SKM-1 treated with dmso at 0.1 percent for 144 hours (cell line): ENCODE measurements at regions not wholly inside any gene's neighbourhood (a gene's known extent, or its start where the extent isn't known, plus 50 kb on each side); places are given as distances from the start of the nearest gene placed in this dataset.
"Not testable (repeated sequence)": the region's sequence is repeated elsewhere in the genome, so short reads cannot be mapped to it uniquely, and the experiment has no call there.

Experiments used
- DNase-seq: peaks from one replicate; lab custom pipeline; 2025; ENCODE audit not compliant: unreplicated experiment; lab: John Stamatoyannopoulos, UW

DNA sequence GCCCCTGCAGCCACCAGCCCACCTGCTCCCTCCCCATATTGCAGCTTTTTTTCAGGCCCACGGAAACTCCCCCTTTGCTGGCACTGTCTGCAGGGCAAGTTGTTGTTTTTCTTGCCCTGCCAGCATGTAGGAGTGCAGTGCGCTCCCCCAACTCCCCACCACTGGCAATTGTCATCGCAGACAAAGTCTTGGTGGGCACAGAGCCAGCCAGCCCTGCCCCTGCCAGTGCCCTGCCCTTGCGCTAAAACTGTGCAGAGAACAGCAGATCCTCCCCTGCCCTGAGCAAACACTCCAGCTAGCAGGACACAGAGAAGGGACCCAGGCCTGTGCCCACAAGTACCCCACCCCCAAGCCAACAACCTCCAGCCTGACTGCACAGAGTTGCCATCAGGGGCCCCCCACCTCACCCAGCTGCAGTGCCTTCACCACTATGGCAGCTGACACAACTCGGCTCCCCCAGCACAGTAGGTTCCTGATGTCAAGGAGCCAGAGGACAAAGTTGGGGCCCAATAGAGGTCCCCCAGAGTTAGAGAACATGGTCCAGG lies 158.1 kb upstream of the ARHGAP42 start:
- no peak for DNase-seq

DNA sequence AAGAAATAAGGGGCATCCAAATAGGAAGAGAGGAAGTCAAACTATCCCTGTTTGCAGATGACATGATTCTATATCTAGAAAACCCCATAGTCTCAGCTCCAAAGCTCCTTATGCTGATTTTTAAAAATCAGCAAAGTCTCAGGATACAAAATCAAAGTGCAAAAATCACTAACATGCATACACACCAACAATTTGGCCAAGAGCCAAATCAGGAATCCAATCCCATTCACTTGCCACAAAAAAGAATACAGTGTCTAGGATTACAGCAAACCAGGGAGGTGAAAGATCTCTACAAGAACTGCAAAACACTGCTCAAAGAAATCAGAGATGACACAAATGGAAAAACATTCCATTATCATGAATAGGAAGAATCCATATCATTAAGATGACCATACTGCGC lies 155.8 kb upstream of the ARHGAP42 start:
- DNase-seq = not testable (repeated sequence)

DNA sequence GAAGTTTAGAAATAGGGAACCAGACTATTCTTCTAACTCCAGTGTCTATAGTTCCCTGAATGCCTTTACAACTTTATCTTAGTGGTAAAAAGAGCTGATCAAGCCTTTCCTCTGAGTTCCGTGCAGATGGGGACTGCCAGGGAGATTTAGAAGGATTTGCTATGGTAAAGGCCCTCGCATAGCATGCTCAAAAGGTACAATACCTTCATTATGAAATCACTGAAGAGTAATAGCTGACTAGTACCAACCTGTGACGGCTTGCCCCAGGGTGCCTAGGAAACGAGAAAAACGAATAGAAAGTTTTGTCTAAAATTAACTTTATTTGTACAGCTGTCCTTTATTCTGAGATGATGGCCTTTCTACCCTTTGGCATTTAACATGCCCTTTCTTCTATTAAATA lies 150.1 kb upstream of the ARHGAP42 start:
- DNase-seq = no peak

DNA sequence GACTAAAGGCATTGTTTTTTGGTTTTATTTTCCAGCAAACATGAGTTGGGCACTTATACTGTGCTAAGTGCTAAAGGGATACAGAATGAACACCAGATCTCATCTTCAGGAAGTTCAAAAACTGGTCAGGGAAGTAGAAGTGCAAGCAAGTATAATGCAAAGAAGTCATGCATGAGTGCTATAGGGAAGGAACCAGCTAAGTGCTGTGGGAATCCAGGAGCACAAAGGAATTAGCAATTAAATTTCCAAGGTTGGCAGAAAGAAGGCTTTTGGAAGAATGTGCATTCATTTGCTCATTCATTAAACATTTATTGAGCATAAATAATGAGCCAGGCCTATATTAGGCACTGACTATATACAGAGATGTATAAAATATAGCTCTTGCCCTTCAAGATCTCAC lies 143.7 kb upstream of the ARHGAP42 start:
- DNase-seq = no peak

DNA sequence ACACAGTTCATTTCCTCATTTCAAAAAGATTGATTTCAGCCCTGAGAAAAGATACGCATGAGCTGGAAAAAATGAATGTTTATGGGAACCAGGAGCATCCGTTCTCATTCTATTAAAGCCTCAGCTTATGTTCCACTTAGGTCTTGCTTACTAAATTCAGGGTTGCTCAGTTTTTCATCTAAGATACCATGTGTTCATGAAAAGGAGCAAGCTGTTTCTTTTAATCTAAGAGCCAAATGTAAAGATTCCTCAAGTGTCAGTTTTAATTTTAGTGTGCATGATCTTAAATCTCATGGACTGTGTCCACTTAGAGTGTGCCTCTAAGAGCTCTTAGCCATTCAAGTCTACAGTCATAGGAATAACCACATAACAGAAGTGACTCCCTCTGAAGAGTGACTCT lies 141.5 kb upstream of the ARHGAP42 start:
- no peak for DNase-seq

DNA sequence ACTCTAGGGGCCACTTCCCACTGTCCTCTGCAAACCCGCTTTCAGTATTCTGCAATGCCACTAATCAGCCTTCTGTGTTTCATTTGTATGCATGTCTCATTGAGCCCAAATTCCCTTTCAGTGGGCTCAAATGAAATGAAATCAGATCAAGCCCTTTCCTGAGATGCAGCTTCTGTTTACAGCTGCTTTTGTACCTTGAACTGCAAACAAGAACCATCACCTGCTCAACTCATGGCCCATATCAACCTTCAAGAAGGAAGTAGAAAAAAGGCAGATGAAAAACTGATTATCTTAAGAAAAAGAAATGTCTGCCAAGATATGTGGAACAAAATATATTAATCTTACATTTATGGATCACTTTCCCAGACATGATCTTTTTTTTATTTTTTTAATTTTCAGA lies 141.1 kb upstream of the ARHGAP42 start:
- DNase-seq = no peak

DNA sequence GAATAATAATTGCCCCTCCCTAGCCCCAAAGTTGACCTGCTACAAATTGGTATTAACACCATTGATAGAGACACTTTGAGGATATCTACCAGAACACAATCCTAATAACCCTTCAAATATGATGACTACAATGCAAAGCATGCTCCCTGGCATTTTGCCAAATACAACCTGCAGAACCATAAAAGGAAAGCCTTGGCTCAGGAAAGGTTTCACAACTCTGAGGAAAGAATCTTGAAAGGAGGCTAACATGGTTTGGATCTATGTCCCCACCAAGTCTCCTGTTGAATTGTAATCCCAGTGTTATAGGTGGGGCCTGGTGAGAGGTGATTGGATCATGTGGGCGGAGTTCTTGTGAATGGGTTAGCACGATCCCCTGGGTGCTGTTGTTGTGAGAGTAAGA lies 140.4 kb upstream of the ARHGAP42 start:
- no peak for DNase-seq

DNA sequence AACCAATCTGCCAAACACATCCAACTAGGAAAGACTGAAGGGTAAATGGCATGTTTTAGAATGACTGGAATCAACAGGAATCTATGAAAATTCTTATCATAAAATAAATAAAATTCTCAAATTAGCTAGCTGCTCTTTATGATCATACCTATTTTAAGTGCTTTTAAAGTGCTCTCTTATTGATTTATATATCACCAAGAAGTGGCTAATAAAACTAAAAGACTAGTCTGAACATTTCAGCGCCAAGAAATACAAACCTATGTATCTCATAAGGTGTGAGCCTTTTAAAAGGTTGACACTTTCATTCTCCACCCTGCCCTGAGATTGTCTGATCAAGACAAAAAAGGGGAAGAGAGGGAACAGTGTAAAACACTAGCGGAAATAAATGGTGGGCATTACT lies 136.8 kb upstream of the ARHGAP42 start:
- DNase-seq = no peak

DNA sequence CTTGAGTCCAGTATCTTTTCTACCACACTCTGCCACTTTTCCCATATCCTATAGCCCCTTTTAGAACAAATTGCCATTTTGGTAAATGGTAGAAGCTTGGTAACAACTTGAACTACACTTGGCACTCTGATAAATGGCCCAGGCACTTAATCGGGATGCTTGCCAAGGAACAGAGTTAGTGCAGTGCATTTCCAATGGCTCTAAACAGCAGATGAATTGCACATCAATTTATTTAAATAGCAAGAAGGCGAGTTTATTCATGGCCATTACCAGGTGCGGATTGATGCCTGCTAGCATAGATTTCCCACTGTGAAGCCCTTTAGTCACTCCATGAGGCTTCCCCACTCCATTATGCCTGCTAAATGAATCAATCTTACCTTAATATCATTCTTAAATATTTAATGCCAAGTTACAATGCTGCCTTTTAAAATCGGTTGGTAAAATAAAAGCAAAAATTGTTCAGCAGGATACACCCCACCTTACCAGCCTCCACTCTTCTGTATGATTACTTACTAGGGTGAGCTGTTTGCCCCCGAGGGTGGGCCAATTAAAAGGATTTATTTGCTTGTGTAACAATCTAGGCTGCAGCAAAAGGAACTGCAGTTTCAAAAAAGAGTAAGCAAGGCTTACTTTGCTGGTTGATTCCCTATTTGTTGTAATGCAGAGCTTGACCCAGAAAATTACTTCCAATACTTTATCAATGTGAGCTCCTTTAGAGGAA lies 136.0 kb upstream of the ARHGAP42 start:
- no peak for DNase-seq

DNA sequence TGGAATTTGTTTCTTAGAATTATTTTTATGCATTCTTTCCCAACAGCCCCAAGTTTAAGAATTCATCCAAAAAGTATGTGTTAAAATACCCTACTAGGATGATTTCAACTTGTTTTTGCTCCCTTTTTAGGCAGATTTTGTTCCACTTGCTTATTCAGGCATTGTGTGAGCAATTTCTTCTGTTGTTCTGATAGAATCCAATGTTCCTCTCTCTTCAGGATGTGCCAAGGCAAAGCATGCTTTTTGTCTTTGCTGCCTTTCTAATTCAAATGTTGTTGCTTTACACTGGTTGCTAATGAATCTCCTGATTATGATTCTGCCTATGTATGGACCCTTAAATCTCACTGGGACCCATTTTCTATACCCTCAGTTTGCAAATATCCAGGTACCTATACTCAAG lies 131.2 kb upstream of the ARHGAP42 start:
- no peak for DNase-seq

DNA sequence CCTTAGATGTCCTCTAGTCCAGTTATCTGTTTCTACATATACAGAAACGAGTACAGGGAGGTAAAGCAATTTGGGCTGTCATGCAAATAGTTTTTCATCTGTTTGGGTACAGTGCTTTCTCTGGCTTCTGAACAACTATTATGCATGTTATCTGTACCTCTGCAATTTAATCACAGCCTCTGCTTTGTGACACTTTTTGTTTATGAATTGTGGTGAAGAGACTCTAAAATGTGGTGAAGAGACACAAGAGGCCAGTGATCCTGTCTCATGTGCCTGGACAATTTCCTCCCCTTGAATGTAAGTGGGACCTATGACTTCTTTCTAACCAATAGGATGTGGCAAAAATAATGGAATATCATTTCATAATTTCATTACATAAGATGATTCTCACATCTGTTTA lies 130.3 kb upstream of the ARHGAP42 start:
- no peak for DNase-seq

DNA sequence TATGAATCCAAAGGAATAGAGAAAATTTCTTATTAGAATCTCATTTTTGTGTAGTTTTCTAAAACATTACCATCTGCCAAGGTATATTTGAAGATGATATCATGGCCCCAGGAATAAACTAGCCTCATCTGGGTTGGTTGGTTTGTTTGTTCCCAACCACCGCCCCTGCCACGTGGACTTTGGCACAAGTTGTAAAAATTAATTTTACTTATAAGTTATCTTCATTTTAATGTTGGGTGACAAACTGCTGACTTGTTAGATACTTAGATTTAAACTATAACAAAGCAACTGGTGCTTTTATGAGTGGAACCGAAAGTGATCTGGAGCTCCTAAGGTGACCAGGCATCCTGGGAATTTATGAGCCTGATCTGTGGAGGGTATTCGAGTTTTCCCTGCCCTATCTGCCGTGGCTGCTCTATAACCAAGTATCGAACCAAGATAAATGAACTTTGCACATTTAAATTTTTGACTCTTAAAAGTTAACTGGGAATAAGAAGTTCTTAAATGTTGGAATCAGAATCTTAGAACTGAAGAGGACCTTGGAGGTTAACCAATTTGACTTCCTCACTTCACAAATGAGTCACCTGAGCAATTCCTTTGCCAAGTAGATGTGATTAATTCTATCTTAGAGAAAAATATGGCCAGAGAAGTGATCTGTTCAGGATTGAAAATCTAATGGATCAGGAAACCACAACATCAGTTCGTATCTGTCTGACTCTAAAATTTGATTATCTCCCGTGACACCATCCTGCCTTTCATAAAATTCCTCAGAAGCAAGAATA lies 129.1 kb upstream of the ARHGAP42 start:
- DNase-seq = no peak

DNA sequence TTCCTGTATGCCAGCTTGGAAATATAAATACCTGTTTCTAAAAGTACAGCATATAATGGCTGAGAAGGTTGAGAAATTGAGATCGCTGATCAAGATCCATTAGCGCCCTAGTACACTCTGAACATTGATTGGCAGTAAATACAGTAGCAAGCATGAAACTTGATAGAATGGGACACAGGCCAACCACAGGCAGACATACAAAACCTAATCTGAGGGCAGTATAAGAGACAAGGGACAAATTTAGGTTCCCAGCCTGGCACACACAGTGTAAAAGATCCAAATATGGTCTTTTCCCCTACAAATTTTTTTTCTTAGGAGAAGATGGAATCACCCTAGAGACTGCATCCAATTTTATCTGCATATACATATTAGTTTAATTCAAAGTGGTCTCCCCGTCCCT lies 126.5 kb upstream of the ARHGAP42 start:
- no peak for DNase-seq

DNA sequence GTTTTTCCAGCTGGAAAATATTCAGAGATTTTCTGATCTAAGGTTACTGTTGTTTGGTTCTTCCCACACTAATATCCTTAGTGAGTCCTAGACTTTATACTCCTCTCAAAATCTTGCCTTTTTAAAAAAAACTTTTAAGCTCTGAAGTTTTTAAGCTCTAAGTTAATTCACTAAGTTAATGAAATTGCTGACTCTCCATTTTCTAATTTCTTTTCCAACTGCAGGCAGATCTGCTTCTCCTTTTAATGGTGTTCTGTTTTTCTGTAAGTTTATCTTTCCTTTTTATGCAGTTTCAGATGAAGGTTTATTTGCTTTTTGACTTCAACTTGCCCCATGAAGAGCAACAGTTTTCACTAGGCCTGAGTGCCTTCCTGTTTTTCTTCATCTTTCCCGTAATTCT lies 125.8 kb upstream of the ARHGAP42 start:
- DNase-seq = no peak

DNA sequence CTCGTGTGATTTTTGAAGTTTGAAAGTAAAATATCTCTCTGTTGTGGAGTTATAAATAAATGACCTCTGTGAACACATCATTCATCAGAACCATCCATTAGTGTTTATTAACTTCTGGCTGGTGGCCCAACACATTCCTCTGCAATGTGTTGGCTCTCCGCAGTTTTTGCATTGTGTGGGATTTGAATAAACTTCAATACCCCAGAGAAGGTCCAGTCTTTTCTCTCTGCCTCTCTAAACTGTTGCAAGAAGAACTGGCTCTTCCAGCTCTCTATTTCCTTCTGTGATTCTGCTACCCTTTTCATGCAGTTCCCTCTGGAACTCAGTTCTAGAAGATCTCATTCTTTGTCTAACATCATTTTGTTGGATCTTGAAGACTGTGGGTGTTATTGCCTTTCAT lies 125.0 kb upstream of the ARHGAP42 start:
- no peak for DNase-seq

DNA sequence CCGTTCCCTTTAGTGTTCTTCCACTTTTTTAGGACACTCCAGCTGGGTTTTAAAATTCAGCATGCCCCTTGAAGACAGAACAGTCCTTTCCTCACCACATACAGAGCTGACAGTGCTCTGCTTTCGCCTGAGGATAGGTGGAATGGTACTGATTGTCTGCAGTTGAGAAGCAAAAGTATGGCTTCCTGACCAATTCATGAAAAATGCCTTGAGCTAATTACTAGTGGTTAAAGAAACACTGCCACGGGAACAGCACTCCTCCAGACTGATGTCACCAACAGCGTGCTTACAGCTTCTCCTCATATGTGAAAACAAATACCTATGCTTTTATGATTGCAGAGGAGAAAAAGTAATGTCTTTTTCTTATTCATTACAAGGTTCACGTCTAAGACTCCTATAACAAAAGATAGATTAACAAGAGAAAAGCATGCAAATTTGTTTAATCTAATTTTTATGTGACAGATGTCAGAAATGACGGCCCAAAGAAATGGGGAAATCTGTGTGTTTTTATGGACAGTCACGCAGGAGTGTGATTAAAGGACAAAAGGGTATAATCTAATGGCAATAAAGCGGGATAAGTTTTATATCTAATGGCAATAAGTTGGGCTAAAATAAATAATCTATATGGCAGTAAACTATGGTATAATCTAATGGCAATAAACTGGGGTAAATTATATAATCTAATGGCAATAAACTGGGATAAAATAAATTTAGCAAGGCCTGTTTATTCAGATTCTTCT lies 123.4 kb upstream of the ARHGAP42 start:
- no peak for DNase-seq

DNA sequence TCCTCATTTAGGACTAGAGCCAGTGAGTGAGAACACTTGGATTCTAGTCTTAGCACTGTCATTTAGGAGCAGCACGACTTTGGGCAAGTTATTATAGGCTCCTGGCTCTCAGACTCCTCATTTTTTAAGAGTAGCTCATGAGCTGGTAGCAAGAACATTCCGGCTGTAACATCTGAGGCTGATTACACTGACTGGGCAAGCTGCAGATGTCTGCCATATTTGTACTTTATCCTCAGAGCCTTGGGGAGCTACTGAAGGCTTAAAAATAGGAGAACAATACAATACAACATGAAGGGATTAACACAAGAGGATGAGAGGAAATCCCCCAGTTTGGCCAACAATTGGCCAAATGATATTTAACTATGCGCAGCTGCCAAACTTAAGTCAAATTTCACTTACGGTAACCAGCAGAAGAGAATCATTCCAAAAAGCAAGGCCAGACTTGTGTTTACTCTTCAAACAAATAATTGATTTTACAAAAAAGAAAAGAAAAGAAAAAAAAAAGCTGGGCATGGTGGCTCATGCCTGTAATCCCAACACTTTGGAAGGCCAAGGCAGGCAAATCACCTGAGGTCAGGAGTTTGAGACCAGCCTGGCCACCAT lies 113.1 kb upstream of the ARHGAP42 start:
- no peak for DNase-seq

DNA sequence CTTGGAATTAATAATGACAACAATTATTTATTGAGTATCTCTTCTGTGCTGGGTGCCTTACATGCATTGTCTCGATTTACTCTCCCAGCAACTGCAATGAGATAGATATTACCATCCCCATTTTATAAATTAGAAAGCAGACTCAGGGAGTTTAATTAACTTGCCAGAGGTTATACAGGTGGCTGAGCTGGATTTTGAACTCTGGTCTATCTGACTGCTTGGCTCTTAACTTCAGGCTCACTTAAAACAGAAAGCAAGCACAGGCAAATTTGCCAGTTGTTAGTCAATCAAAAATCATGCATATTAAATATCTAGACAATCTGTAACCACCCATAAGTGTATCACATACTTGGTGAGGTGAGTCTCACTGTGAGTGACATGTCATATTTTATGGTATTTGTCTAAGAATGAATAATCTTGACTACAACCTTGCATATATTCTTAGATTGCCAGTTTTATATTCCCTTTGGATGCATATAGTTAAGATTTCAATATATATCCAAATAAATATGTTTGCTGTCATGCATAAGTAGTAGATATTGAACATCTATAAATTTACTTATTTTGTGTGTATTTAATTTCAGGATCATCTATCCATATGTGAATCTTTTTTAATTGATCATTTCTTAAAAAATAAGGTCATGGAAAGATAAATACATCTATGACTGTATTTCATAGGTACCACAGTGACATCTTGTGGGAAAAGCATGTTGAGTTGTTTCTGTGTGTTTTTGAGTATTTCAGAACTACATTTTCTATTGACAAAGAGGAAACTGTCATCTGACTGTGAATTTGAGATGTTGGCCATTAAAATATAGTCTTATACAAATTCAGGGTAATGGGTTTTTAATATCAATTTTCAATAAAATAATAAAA lies 112.0 kb upstream of the ARHGAP42 start:
- no peak for DNase-seq

DNA sequence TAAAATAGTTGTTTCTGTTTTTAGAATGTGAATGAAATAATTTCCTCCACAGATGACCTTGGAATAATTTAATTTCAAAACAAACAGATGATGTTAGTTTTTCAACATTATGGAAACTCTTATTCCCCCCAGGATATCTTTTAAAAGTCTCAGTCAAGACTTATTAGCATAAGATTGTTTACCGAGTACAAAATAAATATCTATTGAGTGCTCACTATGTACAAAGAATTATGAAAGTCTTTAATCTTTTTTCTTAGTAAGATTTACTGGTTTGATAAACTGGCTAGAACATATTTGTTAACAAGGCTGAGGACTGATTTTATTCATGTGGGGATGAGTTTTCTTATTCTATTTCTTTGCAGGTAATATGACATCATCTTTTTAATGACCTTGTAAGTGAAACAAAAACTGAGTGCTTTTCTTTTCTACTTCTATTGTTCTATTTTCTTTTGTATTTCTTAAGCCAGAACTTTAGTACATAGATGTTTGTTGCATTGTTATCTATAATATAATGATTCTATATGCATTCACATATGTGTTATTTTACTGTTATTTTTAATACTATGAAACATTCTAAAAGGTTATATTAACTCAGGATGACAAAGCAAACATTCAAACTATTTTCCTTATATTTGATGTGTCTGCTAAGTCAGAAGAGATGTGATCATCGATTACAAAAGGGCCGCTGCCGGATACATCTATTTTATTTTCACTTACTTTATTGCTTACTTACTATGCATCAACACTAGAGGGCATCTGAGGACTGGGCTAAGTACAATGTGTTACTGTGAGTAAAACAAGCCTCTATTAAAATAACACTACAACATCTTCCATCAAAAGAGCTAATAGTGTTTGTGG lies 111.0 kb upstream of the ARHGAP42 start:
- DNase-seq = peak; percentile 48

DNA sequence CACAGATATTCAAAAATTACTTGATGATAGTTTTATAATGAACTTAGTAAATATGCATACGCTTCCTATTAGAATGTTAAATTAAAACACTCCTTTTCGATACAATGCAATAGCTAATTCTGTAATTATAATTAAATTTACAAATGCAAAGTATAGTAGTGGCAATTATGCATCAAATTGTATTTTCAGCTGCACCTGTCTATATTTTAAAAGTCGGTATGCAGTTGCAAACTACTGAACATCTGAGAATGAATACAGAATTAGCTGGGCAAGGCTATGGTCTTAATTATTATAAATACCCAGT lies 110.4 kb upstream of the ARHGAP42 start:
- DNase-seq = no peak
